ENCODE measurements at regions not wholly inside any gene's neighbourhood (a gene's known extent, or its start where the extent isn't known, plus 50 kb on each side); places are given as distances from the start of the nearest gene placed in this dataset.
"Not testable (repeated sequence)": the region's sequence is repeated elsewhere in the genome, so short reads cannot be mapped to it uniquely, and the experiment has no call there.

DNA sequence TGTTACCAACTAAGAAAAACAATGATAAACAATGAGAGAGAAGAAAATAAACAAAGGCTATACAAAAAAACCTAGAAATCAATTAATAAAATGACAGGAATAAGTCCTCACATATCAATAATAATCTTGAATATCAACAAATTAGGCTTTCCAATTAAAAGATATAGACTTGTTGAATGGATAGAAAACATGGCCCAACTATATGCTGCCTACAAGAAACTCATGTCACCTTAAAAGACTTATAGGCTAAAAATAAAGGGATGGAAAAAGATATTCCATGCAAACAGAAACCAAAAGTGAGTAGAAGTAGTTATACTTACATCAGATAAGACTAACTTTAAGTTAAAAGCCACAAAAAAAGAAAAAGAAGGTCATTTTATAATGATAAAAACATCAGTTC, 183.9 kb downstream of the MYRFL start:
- DNase-seq (no peak), ATAC-seq (ENCODE audit: poor library complexity) (no peak)
- intact Hi-C loops (cut with DNase I), result no loop called here

DNA sequence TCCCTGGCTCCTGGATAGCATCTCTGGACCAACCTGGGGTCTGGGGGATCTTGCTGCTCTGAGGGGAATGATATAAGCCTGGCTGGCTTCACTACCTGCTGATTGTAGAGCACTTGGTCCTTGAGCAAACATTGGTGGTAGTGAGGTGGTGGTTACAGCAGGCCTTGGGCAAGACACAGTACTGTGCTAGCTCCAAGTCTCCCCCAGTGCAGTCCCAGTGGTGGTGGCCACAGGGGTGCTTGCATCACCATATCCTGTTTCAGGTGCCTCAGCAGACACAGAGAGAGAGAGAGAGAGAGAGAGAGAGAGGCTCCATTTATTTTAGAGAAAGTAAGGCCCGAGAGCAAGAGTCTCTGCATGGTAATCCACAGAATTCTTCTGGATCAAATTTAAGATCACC, 186.3 kb downstream of the MYRFL start:
- DNase-seq (no peak), ATAC-seq (ENCODE audit: poor library complexity) (no peak)
- intact Hi-C loops (cut with DNase I), result no loop called here

DNA sequence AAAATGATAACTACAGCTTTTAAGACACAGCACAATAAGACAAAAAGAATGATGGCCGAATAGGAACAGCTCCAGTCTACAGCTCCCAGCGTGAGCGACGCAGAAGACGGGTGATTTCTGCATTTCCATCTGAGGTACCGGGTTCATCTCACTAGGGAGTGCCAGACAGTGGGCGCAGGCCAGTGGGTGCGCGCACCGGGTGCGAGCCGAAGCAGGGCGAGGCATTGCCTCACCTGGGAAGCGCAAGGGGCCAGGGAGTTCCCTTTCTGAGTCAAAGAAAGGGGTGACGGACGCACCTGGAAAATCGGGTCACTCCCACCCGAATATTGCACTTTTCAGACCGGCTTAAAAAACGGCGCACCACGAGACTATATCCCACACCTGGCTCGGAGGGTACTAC, 188.0 kb downstream of the MYRFL start:
- intact Hi-C loops (cut with DNase I); ATAC-seq (ENCODE audit: poor library complexity); DNase-seq: not testable (repeated sequence)

DNA sequence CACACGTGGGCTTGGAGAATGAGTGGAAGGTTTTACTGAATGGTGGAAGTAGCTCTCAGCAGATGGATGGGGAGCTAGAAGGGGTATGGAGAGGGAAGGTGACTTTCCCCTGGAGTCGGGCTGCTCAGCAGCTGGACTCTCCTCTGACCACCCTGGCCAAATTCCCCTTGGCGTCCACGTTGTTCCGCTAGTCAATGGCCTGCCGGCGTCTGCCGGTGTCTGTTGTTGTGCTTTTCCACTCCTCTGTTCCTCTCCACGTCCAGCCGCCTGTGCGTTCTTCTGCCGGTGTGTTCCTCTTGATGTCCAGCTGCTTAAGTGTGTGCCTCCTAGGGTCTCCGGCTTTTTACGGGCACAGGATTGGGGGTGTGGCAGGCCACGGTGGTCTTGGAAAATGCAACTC, 203.5 kb downstream of the MYRFL start:
- intact Hi-C loops (cut with DNase I), result no loop called here
- ATAC-seq (ENCODE audit: poor library complexity), result no peak
- DNase-seq, result no peak

DNA sequence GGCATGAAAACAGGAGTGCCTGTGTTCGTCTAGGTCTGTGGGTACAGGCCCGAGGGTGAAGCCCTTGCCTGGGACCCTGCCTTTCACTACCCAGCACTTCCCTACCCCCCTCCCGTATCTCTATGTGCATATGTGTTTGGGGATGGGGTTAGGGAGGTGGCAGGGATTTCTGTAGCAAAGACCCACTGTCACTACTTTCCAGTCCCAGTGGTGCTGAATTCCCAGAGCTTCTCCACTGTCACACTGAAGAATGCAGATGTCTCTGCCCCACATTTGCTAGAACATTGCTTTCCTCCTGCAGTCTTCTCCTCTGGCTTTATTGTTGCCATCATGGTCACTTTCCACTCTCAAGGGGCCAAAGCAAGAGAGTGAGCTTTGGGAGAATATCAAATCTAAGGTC, 203.9 kb downstream of the MYRFL start:
- no peak for ATAC-seq (ENCODE audit: poor library complexity)
- DNase-seq, result no peak
- intact Hi-C loops (cut with DNase I), result no loop called here

DNA sequence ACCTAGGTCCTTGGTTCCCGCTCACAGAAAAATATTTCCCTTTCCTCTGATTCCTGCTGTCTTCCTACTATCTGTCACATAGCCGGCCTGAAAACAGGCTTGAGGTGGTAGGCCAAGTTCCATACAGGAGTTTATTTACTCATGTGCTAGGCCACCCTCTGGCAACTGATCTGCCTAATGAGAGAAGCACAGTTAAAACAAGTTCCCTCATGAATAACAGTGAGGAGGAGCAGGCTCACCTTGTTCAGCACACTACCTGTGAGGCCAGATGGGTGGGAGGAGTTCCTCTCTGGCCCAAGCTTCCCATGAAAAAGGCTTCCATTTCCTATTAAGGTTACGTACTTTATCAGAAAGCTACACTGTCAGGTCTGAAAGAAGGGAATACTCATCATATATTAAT, 206.0 kb downstream of the MYRFL start:
- no peak for DNase-seq
- intact Hi-C loops (cut with DNase I), result no loop called here
- ATAC-seq (ENCODE audit: poor library complexity), result no peak

DNA sequence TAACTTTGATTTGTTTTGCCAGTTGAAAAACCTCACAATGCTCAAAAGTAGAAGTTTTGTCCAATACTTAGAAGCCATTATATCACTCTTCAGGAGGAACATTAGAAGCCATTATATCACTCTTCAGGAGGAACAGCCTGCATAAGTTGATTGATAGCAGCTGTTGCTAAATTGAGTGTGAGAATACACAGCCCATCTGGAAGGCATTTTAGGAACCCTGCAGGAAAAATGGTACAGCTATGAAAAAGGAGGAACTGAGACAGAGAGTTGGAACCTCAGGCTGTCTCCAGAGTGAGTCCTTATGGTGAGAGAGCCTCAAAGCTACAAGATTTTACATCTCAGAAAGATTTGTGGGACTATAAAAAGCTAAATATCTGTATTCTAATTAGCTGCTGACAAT, 207.0 kb downstream of the MYRFL start:
- intact Hi-C loops (cut with DNase I), result no loop called here
- ATAC-seq (ENCODE audit: poor library complexity), result peak; percentile 86
- DNase-seq, result no peak

DNA sequence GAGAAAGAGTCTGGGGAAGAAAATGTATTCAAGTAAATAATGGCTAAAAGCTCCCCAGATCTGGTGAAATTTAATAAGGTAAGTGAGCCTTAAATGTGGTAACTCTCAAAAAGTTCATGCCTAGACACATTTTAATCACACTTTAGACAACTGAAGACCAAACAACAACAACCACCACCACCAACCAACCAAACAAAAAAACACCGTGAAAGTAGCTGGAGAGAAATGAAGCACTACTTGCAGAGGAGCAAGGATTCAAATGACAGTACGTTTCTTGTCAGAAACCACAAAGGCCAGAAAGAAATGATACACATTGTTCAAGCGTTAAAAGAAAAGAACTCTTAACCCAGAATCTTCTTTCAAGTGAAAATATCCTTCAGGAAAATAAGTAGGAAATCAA, 208.3 kb downstream of the MYRFL start:
- DNase-seq (no peak), ATAC-seq (ENCODE audit: poor library complexity) (no peak)
- intact Hi-C loops (cut with DNase I), result no loop called here

DNA sequence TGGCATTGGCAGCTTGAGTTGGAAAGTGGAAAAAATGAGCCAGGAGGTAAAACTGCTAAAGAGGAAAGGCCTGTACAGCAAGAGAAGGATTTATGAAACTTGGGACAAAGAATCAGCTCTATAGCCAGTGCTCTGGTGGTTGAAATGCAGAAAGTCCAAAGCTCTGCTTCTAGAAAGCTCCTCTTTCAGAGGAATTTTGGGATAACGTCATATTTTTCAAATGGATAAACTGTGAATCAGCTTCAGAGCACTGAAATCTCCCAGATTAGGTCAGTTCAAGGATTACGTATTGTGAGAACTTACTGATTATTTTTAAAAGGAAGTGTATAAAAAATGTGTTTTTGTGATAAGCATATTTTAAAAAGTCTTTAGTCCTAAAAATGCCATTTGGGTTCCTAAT, 203.1 kb upstream of the CNOT2 start:
- ATAC-seq (ENCODE audit: poor library complexity), result peak; percentile 62

DNA sequence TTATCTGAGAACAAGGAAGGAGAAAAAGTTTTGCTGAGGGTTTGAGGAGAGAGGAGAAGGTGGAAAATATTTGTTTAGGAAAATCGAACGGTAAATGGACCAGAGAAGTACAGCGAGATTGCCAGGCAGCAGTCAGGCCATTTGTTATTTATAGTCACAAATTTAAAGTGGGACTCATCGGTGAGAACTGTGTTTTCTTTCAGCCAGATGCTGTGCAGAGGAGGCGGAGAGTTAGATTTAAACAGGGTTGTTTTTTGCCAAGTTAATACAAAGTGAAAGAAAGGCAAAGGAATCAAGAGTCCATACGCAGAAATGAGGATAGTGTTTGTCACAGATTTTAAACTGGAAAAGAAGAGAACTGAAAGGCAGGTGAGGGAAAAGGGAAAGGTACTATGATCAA, 200.6 kb upstream of the CNOT2 start:
- peak; percentile 49 for ATAC-seq (ENCODE audit: poor library complexity)
- intact Hi-C loops (cut with DNase I), result no loop called here
- DNase-seq, result no peak

More for the DNA sequence above, 203.1 kb upstream of the CNOT2 start:
- DNase-seq, result no peak
- intact Hi-C loops (cut with DNase I), result no loop called here

DNA sequence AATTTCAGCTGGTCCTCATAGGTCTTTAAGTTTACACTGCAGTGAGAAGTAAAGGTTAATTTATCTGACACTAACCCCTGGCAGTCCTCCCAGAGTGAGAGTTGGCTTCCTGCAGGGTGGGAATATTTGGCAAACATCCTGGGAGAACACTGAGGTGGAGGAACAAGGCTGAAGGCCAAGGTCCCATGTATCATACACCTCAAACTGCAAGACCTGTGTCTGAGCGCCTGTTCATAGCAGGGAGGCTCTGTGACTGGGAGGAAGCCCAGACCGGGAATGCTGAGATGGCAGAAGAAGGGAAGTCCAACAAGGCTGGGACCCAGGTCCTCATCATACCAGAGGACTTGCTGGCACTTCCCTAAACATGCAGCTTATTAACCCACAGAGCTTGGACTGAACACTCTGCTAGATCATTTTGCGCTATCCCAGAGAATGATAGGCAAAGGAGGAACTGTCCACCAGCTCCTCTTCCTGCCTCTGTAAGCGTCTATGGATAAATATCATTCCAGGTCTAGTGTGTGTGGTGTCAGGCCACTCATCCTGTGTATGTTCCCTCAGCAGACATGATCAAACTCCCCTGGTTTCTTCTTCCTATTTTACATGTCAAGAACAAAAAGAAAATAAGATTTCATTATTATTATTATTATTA, 199.6 kb upstream of the CNOT2 start:
- intact Hi-C loops (cut with DNase I), result no loop called here
- peak; percentile 73 for ATAC-seq (ENCODE audit: poor library complexity)
- DNase-seq, result no peak

DNA sequence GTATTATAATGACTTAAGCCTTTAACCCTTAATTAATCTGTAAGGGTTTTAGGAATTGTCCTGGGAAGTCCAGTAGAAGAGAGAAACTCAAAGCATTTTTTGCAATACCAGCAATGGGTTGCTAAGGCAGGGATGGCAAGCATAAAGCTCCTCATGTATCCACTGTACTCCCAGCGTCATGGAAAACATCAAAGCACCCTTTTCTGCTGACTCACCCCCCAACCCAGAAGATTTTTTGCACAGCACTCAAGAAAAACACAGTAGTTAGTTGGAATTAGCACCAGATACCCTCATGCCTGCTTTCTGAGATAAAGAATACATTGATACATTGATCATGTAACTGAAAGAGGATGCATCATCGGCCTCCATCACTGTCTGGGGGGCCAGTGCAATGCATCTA, 199.1 kb upstream of the CNOT2 start:
- DNase-seq (no peak), ATAC-seq (ENCODE audit: poor library complexity) (no peak)
- intact Hi-C loops (cut with DNase I), result no loop called here

DNA sequence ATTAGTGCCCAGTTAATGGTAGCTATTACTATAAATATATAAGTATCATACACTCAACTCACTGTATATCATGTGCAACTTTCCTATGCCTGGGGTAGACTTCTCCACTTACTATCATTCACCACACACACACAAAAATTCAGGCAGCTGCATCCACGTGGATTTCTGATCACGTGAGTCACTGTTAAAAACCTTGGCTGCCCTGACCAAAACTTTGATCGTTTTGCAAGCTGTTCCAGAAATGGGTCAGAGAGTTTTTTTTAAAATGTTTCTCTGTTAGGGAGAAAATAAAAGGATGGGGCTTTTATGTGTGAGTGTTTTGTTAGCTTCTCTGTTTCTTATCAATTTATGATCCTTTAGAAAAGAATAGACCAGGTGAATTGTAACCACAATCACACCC, 198.2 kb upstream of the CNOT2 start:
- DNase-seq (no peak), ATAC-seq (ENCODE audit: poor library complexity) (peak; percentile 29)
- intact Hi-C loops (cut with DNase I), result no loop called here

DNA sequence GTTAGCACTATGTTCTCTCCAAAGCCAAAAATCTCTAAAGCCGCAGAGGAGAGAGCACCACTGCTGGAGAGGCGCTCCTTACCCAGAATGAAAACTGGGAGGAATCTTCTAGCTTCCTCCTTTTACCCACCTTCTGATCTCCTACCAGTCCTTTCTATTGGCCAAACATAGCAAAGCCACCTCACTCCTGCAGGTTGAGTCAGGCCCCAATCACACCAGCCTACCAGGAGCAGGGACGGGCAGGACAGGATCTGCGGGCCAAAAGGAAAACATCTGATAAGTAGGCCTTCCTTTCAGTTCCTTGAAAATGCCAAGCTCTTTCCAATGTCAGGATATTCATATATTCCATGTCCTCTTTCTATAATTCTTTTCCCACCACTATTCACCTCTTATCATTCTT, 197.7 kb upstream of the CNOT2 start:
- intact Hi-C loops (cut with DNase I), result no loop called here
- no peak for DNase-seq
- ATAC-seq (ENCODE audit: poor library complexity), result no peak

DNA sequence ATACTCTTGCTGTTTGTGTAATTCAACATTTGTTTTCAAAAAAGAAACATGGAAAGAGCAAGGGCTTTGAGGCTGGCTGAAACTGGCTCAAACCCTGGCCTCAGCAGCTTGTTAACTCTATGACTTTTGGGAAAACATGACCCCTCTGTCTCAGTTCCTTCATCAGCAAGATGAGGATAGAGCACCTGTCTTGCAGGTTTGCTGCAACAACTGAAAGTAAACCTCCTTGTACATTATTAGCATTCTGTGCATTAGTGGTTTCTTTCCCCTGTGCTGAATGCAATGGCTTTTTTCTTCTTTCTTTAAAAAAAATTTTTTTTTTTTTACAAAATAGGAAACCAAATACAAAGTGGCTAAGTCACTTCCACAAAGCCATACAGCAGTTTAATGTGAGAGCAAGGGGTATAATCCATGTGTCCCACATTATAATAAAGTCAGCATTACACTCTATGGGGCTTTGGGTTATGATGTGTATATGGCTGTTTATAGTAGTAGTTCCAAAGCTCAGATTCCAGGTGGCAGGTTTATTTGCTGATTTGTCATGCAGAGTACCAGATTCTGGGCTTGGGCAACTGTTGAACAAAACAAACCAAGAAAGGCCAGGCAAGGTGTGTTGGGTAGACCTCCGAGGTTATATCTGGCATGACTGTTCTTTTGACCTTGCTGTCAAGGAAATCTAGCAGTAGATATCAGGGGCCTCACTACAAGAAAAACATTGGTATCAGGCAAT, 194.5 kb upstream of the CNOT2 start:
- ATAC-seq (ENCODE audit: poor library complexity), result no peak
- intact Hi-C loops (cut with DNase I), result no loop called here
- DNase-seq, result no peak

DNA sequence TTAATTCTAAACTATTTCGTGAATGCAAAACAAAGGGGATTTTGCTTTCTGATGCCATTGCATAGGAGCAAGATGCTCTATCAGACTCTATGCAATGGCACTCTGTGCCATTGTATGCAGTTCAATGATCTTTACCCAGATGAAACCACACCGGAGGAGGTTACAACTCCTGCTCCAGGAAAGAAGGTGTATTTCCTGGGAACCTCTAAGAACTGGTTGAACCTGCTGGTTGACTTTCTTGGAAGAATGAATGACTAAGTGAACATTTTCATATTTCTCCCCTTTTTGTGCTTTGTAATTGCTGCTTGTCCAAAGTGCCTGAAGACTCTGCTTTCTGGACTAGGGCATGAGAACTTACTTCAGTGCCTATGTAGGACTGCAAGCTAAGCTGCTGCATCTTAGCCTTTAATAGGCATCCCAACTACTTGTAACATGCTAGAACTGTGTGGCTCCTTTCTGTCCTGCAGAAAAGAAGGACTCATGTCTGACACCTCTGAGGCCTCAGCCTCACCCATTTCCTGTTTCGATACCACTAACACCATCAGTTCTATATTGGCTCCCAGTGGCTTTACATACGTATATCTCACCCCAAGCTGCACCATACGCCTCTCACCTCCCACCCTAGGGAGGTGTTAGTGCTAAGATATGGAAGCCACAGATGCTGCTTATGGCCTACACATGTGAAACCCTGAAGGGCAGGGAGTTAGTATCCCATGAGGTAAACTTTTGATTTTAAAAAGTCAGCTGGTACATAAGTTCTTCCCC, 193.5 kb upstream of the CNOT2 start:
- intact Hi-C loops (cut with DNase I), result no loop called here
- ATAC-seq (ENCODE audit: poor library complexity) (no peak), DNase-seq (no peak)

DNA sequence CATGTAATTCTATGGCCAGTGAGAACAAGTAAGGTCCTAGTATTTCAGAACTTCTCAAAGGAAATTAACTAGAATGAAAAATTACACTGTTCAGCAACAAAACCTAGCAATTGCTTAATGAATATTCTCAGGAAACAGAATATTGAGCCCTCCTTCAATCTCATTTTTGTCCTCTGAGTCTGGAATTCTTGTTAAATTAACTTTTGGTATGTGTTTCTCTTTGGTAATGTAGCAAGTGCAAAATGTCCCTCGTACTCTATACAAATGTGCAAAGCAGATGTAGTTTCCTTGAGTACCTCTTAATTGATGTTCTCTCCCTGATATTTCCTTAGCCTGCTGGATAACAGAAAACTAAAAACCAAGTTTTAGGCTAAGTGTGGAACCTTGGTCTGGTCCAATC, 190.8 kb upstream of the CNOT2 start:
- no peak for DNase-seq

DNA sequence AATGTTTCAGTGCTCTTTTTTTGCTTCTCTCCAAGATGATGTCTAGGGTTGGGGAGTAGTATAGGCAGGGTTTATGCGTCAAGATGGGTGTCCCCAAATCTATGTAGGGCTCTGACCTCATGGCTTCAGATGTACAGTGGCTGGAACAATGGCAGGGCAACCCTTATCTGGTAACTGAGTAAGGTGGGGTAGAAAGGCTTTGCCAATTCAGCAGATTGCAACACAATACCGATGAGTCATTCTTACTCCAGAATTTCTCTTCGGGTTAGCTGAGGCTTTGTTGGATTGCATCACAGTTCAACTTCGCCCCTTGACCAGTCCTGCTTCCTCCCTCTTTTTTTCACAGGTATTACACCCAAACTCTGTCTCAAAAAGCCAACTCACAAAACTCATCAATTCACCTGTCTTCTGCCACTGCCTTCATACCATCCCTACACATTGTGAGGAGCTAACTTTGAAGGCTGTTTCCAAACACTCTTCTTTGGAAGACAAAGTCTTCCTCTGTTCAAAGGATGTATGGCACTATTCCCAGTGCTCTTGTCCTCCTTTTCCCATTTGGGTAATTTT, 190.2 kb upstream of the CNOT2 start:
- ATAC-seq (ENCODE audit: poor library complexity) (peak; percentile 96), DNase-seq (no peak)
- intact Hi-C loops (cut with DNase I), result no loop called here

More for the DNA sequence above, 190.8 kb upstream of the CNOT2 start:
- no peak for ATAC-seq (ENCODE audit: poor library complexity)
- intact Hi-C loops (cut with DNase I), result no loop called here

DNA sequence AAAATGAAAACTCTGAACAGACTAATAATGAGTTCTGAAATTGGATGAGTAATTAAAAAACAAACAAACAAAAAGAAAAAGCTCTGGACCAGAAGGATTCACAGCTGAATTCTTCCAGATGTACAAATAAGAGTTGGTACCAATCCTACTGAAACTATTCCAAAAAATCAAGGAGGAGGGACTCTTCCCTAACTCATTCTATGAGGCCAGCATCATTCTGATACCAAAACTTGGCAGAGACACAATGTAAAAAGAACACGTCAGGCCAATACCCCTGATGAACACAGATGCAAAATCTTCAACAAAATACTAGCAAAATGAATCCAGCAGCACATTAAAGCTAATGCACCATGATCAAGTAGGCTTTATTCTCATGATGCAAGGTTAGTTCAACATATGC, 183.9 kb upstream of the CNOT2 start:
- no peak for ATAC-seq (ENCODE audit: poor library complexity)
- DNase-seq, result no peak
- intact Hi-C loops (cut with DNase I), result no loop called here

DNA sequence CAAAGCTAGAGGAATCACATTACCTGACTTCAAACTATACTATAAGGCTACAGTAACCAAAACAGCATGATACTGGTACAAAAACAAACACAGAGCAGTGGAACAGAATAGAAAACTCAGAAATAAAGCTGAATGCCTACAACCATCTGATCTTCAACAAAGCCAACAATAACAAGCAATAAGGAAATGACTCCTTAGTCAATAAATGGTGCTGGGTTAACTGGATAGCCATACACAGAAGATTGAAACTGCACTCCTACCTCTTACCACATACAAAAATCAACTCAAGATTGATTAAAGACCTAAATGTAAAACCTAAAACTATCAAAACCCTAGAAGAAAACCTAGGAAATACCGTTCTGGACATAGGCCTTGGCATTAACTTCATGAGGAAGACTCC, 182.6 kb upstream of the CNOT2 start:
- intact Hi-C loops (cut with DNase I), result no loop called here

More for the DNA sequence above, 182.6 kb upstream of the CNOT2 start:
- ATAC-seq (ENCODE audit: poor library complexity) (no peak), DNase-seq (no peak)
